Fibroblast of lung (primary cell): ENCODE measurements at regions not wholly inside any gene's neighbourhood (a gene's known extent, or its start where the extent isn't known, plus 50 kb on each side); places are given as distances from the start of the nearest gene placed in this dataset.
A peak's percentile ranks its signal among the peaks of the same experiment; 100 is the strongest.

ENCODE experiments used
- DNase-seq, 2 donors: peaks; one replicate each; pipeline versions ENCODE4 v3.0.0 to v3.0.0-alpha.2; 2010; ENCODE audit warnings: low read depth in 2 of 2
- H2AFZ ChIP-seq: 2 replicates; pipeline ENCODE4 v1.5.1; 2012; ENCODE audit warnings: low read length, control low read depth, inconsistent platforms
- H3K27ac ChIP-seq: 2 replicates; pipeline ENCODE4 v1.5.1; 2011; ENCODE audit warnings: low read length, control low read depth; ENCODE audit not compliant: insufficient read depth
- H3K27me3 ChIP-seq: 2 replicates; pipeline ENCODE4 v1.5.1; 2011; ENCODE audit warnings: mild to moderate bottlenecking, low read length; ENCODE audit not compliant: control insufficient read depth, insufficient read depth
- H3K36me3 ChIP-seq: 2 replicates; pipeline ENCODE4 v1.5.1; 2011; ENCODE audit warnings: low read length; ENCODE audit not compliant: control insufficient read depth, insufficient read depth
- H3K4me1 ChIP-seq: 2 replicates; pipeline ENCODE4 v1.5.1; 2011; ENCODE audit warnings: low read length; ENCODE audit not compliant: control insufficient read depth, insufficient read depth; ENCODE audit errors: extremely low read depth
- H3K4me2 ChIP-seq: 2 replicates; pipeline ENCODE4 v1.5.1; 2011; ENCODE audit warnings: low read length, control low read depth; ENCODE audit not compliant: insufficient read depth; ENCODE audit errors: extremely low read depth
- H3K4me3 ChIP-seq, 4 experiments: fragments of 200-600 bp in 1 of 4; sonication (generic) in 1 of 4; replicated peaks in 1 of 4; 2 replicates each; pipeline ENCODE4 v1.5.1; 2011 to 2016; ENCODE audit warnings: low read length in 4 of 4, low read depth in 3 of 4, mild to moderate bottlenecking in 3 of 4, control low read depth in 2 of 4, inconsistent platforms in 1 of 4, mixed read lengths in 1 of 4; ENCODE audit not compliant: insufficient read depth in 1 of 4; ENCODE audit errors: control extremely low read depth in 1 of 4
- H3K79me2 ChIP-seq: 2 replicates; pipeline ENCODE4 v1.5.1; 2012; ENCODE audit warnings: mild to moderate bottlenecking, low read length, inconsistent platforms; ENCODE audit not compliant: control insufficient read depth, insufficient read depth
- H3K9ac ChIP-seq: 2 replicates; pipeline ENCODE4 v1.5.1; 2011; ENCODE audit warnings: mild to moderate bottlenecking, low read length, control low read depth; ENCODE audit not compliant: insufficient read depth
- H3K9me3 ChIP-seq: 2 replicates; pipeline ENCODE4 v1.5.1; 2012; ENCODE audit warnings: low read depth, low read length; ENCODE audit not compliant: control insufficient read depth, insufficient read depth
- H4K20me1 ChIP-seq: 2 replicates; pipeline ENCODE4 v1.5.1; 2011; ENCODE audit warnings: low read length; ENCODE audit not compliant: control insufficient read depth, insufficient read depth; ENCODE audit errors: extremely low read depth
- EZH2 ChIP-seq: IDR thresholded peaks from 2 replicates; pipeline ENCODE4 v1.5.1; 2012; ENCODE audit warnings: low read length, control low read depth, mild to moderate bottlenecking; ENCODE audit errors: missing control alignments
- TF ChIP-seq, protein P1 (sequence below), 2 donors: IDR thresholded peaks in 1 of 2; conservative IDR thresholded peaks in 1 of 2; 1 replicate in 1 of 2; 2 replicates in 1 of 2; pipeline ENCODE4 v1.5.1; 2011 to 2012; ENCODE audit warnings: low read length in 2 of 2, control low read depth in 1 of 2, inconsistent platforms in 1 of 2, low read depth in 1 of 2, mild to moderate bottlenecking in 1 of 2

DNA sequence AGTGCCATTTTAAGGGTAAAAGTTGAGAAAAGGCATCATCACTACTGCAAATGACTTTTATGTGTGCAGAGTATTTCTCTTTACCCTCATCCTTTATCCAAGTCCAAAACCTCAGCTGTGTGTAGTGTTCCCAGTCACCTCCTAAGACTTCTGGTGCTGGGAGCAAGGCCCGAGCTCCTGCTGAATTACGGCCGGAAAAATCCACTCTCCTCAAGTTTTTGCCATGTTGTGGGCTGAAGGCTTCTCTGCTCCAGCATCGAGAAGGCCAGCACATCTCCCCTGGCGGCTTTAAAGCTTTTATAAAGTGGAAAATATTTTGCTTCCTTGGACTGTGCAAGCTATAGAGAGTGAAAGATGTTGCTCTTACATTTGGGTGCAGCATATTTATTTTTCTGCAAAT lies 153.2 kb upstream of the THBS2 start:
- no peaks in the 10 kb centered on the region for H3K27me3 ChIP-seq
- peak overlapping the region; percentile 40 for H3K4me2 ChIP-seq
- H3K9me3 ChIP-seq: no peaks in the 10 kb centered on the region
- TF ChIP-seq EZH2: no peak
- TF ChIP-seq, protein P1, sequence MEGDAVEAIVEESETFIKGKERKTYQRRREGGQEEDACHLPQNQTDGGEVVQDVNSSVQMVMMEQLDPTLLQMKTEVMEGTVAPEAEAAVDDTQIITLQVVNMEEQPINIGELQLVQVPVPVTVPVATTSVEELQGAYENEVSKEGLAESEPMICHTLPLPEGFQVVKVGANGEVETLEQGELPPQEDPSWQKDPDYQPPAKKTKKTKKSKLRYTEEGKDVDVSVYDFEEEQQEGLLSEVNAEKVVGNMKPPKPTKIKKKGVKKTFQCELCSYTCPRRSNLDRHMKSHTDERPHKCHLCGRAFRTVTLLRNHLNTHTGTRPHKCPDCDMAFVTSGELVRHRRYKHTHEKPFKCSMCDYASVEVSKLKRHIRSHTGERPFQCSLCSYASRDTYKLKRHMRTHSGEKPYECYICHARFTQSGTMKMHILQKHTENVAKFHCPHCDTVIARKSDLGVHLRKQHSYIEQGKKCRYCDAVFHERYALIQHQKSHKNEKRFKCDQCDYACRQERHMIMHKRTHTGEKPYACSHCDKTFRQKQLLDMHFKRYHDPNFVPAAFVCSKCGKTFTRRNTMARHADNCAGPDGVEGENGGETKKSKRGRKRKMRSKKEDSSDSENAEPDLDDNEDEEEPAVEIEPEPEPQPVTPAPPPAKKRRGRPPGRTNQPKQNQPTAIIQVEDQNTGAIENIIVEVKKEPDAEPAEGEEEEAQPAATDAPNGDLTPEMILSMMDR (conservative IDR thresholded peaks at IDR 0.05 in 1 of 2, IDR thresholded peaks at IDR 0.05 in 1 of 2; ENCODE audit: low read depth in 1 of 2, low read length in 2 of 2): no peak
- no peak for DNase-seq
- peak overlapping the region; percentile 52 for H2AFZ ChIP-seq
- H3K4me1 ChIP-seq: no peaks in the 10 kb centered on the region
- H3K36me3 ChIP-seq: no peaks in the 10 kb centered on the region
- no peak overlapping the region for H3K9ac ChIP-seq
- no peak overlapping the region for H3K4me3 ChIP-seq
- no peak overlapping the region for H3K27ac ChIP-seq
- H4K20me1 ChIP-seq: no peaks in the 10 kb centered on the region
- no peaks in the 10 kb centered on the region for H3K79me2 ChIP-seq

DNA sequence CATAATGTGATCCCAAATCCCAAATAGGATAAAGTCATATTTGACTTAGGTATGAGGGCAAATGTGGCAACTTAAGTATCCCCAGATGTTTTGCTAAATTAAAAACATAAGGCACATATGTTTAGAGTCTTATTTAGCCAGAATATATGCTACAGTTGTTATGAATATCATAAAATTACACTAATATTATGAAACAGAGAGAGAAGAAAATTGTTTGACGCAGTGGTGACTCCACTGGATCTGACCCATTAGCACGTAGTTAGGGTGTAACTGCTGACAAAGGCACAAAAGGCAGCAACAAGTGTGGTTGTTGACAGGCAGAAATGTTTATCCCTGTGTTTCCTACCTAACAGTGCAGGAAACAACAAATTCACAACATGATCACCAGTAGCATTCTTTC lies 152.4 kb upstream of the THBS2 start:
- Histone ChIP-seq H3K27me3 (no peaks in the 10 kb centered on the region), H3K9ac (no peak overlapping the region), H3K4me2 (no peak overlapping the region), H3K27ac (no peak overlapping the region), H3K9me3 (no peaks in the 10 kb centered on the region), H3K4me3 (no peak overlapping the region), H3K79me2 (no peaks in the 10 kb centered on the region), H2AFZ (no peak overlapping the region), H3K36me3 (no peaks in the 10 kb centered on the region), H4K20me1 (no peaks in the 10 kb centered on the region), H3K4me1 (no peaks in the 10 kb centered on the region)
- TF ChIP-seq, protein P1 (conservative IDR thresholded peaks at IDR 0.05 in 1 of 2, IDR thresholded peaks at IDR 0.05 in 1 of 2; ENCODE audit: low read depth in 1 of 2, low read length in 2 of 2): no peak
- no peak for TF ChIP-seq EZH2
- DNase-seq: no peak

DNA sequence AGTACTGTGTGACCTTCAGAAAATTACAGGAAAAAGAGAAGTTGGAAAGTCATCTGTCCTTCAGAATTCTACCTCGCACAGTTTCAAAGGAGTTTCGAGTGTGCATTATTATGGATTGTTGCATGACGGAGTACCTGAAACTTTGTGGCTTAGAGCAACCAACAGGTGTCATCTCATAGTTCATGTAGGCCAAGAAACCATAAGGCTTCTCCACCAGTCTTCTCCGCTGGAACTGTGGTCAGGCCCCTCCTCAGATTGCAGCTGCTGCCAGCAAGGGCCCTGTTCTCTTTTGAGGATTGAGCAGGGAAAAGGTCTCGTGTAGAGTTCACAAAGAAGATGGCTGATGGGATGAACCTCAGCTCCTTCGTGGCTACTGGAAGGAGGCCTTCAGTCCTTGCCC lies 151.2 kb upstream of the THBS2 start:
- H3K79me2 ChIP-seq: no peaks in the 10 kb centered on the region
- H3K4me3 ChIP-seq: no peak overlapping the region
- no peak for TF ChIP-seq EZH2
- TF ChIP-seq, protein P1 (conservative IDR thresholded peaks at IDR 0.05 in 1 of 2, IDR thresholded peaks at IDR 0.05 in 1 of 2; ENCODE audit: low read depth in 1 of 2, low read length in 2 of 2): no peak
- no peaks in the 10 kb centered on the region for H3K27me3 ChIP-seq
- no peak overlapping the region for H2AFZ ChIP-seq
- no peaks in the 10 kb centered on the region for H3K4me1 ChIP-seq
- DNase-seq: no peak
- H3K4me2 ChIP-seq: no peak overlapping the region
- H3K36me3 ChIP-seq: no peaks in the 10 kb centered on the region
- H4K20me1 ChIP-seq: no peaks in the 10 kb centered on the region
- no peaks in the 10 kb centered on the region for H3K9me3 ChIP-seq
- H3K9ac ChIP-seq: no peak overlapping the region
- no peak overlapping the region for H3K27ac ChIP-seq
